Spinal cord (tissue), 9 donors: ENCODE measurements at regions not wholly inside any gene's neighbourhood (a gene's known extent, or its start where the extent isn't known, plus 50 kb on each side); places are given as distances from the start of the nearest gene placed in this dataset.

Experiments used
- DNase-seq, 6 donors: peaks; one replicate each; pipeline versions ENCODE4 v3.0.0 to v3.0.0-alpha.2; 2013 to 2015; ENCODE audit warnings: low spot score in 6 of 6, low read depth in 4 of 6
- H3K27ac ChIP-seq: one replicate; pipeline ENCODE4 v1.5.1; 2013; ENCODE audit warnings: low read depth, low read length, control low read depth
- H3K27me3 ChIP-seq: one replicate; pipeline ENCODE4 v1.6.1; 2013; ENCODE audit warnings: low read length; ENCODE audit not compliant: control insufficient read depth, insufficient read depth
- H3K36me3 ChIP-seq: one replicate; pipeline ENCODE4 v1.6.1; 2013; ENCODE audit warnings: low read length; ENCODE audit not compliant: control insufficient read depth, insufficient read depth
- H3K4me1 ChIP-seq: one replicate; pipeline ENCODE4 v1.6.1; 2013; ENCODE audit warnings: low read length; ENCODE audit not compliant: control insufficient read depth, insufficient read depth
- H3K4me3 ChIP-seq: one replicate; pipeline ENCODE4 v1.5.1; 2013; ENCODE audit warnings: low read depth, low read length, control low read depth
- H3K9me3 ChIP-seq: one replicate; pipeline ENCODE4 v1.6.1; 2013; ENCODE audit warnings: low read length; ENCODE audit not compliant: control insufficient read depth, insufficient read depth
- WGBS: methylation state at CpG from one replicate; pipeline ENCODE4 v1.1.5; 2013; ENCODE audit warnings: missing lambda C conversion rate; ENCODE audit not compliant: insufficient coverage; 5-methylcytosine and 5-hydroxymethylcytosine counted together
- donor health status: healthy.

GRCh38 chr1:188089461-188089860, 1260.7 kb downstream of the PLA2G4A start:
- no peaks in the 10 kb centered on the region for H3K36me3 ChIP-seq
- H3K4me1 ChIP-seq: no peaks in the 10 kb centered on the region
- DNase-seq: peak in 2 of 6 donors; percentile 4 to 67
- no peaks in the 10 kb centered on the region for H3K9me3 ChIP-seq
- H3K27me3 ChIP-seq: no peaks in the 10 kb centered on the region
- no peak overlapping the region for H3K27ac ChIP-seq
- no peak overlapping the region for H3K4me3 ChIP-seq

GRCh38 chr1:188096521-188096920, 1267.8 kb downstream of the PLA2G4A start:
- no peaks in the 10 kb centered on the region for H3K9me3 ChIP-seq
- no peaks in the 10 kb centered on the region for H3K27me3 ChIP-seq
- H3K4me3 ChIP-seq: no peak overlapping the region
- H3K36me3 ChIP-seq: no peaks in the 10 kb centered on the region
- no peak overlapping the region for H3K27ac ChIP-seq
- no peak for DNase-seq
- no peaks in the 10 kb centered on the region for H3K4me1 ChIP-seq

GRCh38 chr1:188117436-188117835, 1288.7 kb downstream of the PLA2G4A start:
- H3K27me3 ChIP-seq: no peaks in the 10 kb centered on the region
- H3K36me3 ChIP-seq: no peaks in the 10 kb centered on the region
- 31% methylated on average over 1 of the region's 2 CpGs for WGBS
- DNase-seq: no peak
- H3K27ac ChIP-seq: no peak overlapping the region
- no peaks in the 10 kb centered on the region for H3K9me3 ChIP-seq
- no peaks in the 10 kb centered on the region for H3K4me1 ChIP-seq
- H3K4me3 ChIP-seq: no peak overlapping the region

GRCh38 chr1:188122646-188123045, 1293.9 kb downstream of the PLA2G4A start:
- Histone ChIP-seq H3K4me3 (no peak overlapping the region), H3K27ac (no peak overlapping the region), H3K9me3 (no peaks in the 10 kb centered on the region), H3K36me3 (no peaks in the 10 kb centered on the region), H3K4me1 (no peaks in the 10 kb centered on the region), H3K27me3 (no peaks in the 10 kb centered on the region)
- DNase-seq: no peak
- WGBS: 93% methylated on average over 3 of the region's 4 CpGs

GRCh38 chr1:188127507-188127906, 1298.8 kb downstream of the PLA2G4A start:
- 71% methylated on average over 1 of the region's 1 CpG for WGBS
- no peaks in the 10 kb centered on the region for H3K9me3 ChIP-seq
- no peak overlapping the region for H3K4me3 ChIP-seq
- H3K36me3 ChIP-seq: no peaks in the 10 kb centered on the region
- DNase-seq: no peak
- no peak overlapping the region for H3K27ac ChIP-seq
- H3K4me1 ChIP-seq: no peaks in the 10 kb centered on the region
- no peaks in the 10 kb centered on the region for H3K27me3 ChIP-seq

- 87% methylated on average over 3 of the region's 3 CpGs for WGBS
- no peaks in the 10 kb centered on the region for H3K27me3 ChIP-seq
- no peaks in the 10 kb centered on the region for H3K9me3 ChIP-seq
- no peak overlapping the region for H3K27ac ChIP-seq
- H3K4me1 ChIP-seq: no peaks in the 10 kb centered on the region
- no peak overlapping the region for H3K4me3 ChIP-seq
- H3K36me3 ChIP-seq: no peaks in the 10 kb centered on the region
- no peak for DNase-seq
Measured at GRCh38 chr1:188128761-188129160, 1300.0 kb downstream of the PLA2G4A start.

GRCh38 chr1:188129856-188130838, 1301.4 kb downstream of the PLA2G4A start:
- DNase-seq: no peak
- WGBS: no CpG with 5 or more reads among the region's 8 CpGs
- H3K36me3 ChIP-seq: no peaks in the 10 kb centered on the region
- no peaks in the 10 kb centered on the region for H3K27me3 ChIP-seq
- no peaks in the 10 kb centered on the region for H3K9me3 ChIP-seq
- no peak overlapping the region for H3K27ac ChIP-seq
- no peak overlapping the region for H3K4me3 ChIP-seq
- H3K4me1 ChIP-seq: no peaks in the 10 kb centered on the region

- no peaks in the 10 kb centered on the region for H3K4me1 ChIP-seq
- no peaks in the 10 kb centered on the region for H3K9me3 ChIP-seq
- WGBS: 100% methylated on average over 1 of the region's 2 CpGs
- H3K4me3 ChIP-seq: no peak overlapping the region
- no peaks in the 10 kb centered on the region for H3K27me3 ChIP-seq
- H3K36me3 ChIP-seq: no peaks in the 10 kb centered on the region
- H3K27ac ChIP-seq: no peak overlapping the region
- DNase-seq: no peak
Measured at GRCh38 chr1:188137221-188137620, 1308.5 kb downstream of the PLA2G4A start.

GRCh38 chr1:188140958-188141357, 1312.2 kb downstream of the PLA2G4A start:
- Histone ChIP-seq H3K36me3 (no peaks in the 10 kb centered on the region), H3K4me1 (no peaks in the 10 kb centered on the region), H3K9me3 (no peaks in the 10 kb centered on the region), H3K27me3 (no peaks in the 10 kb centered on the region), H3K4me3 (no peak overlapping the region), H3K27ac (no peak overlapping the region)
- no CpG with 5 or more reads among the region's 2 CpGs for WGBS
- DNase-seq: peak in 1 of 6 donors; percentile 44

GRCh38 chr1:188154196-188154595, 1325.4 kb downstream of the PLA2G4A start:
- H3K27ac ChIP-seq: no peak overlapping the region
- WGBS: no CpG with 5 or more reads among the region's 11 CpGs

More at GRCh38 chr1:188154196-188154595, 1325.4 kb downstream of the PLA2G4A start:
- Histone ChIP-seq H3K4me1 (no peaks in the 10 kb centered on the region), H3K9me3 (no peaks in the 10 kb centered on the region), H3K27me3 (no peaks in the 10 kb centered on the region), H3K36me3 (no peaks in the 10 kb centered on the region), H3K4me3 (no peak overlapping the region)
- no peak for DNase-seq
